ENCODE measurements at regions not wholly inside any gene's neighbourhood (a gene's known extent, or its start where the extent isn't known, plus 50 kb on each side); places are given as distances from the start of the nearest gene placed in this dataset.

DNA sequence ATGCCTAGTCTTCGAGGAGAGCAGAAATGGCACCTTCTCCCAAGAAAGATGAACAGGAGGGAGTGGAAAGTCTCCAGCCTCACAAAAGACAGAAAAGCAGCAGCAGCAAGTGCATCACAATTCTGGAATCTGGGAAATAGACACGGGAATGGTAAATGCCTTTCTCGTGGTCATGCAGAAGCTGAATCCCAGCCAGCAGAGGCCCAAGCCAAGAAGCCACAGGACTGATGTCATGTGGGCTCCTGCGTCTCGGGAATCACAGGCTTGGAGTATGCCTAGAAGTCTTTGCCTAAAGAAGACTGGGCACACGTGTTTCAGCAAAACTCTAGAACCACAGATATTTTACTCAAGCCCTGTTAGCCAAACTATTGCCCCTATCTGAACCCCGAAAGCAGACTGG, 260.3 kb upstream of the PLD5 start:
- no peak overlapping the region for H3K4me2 ChIP-seq (ENCODE audit: low read depth, low read length, poor library complexity, severe bottlenecking)
- H3K9ac ChIP-seq (ENCODE audit: low read length), result no peak overlapping the region
- TF ChIP-seq EZH2phosphoT487 (conservative IDR thresholded peaks at IDR 0.05; ENCODE audit: low read length) (no peak), CTCF (IDR thresholded peaks at IDR 0.05; ENCODE audit: insufficient read depth, low read length, poor library complexity, severe bottlenecking) (no peak)
- H3K36me3 ChIP-seq (ENCODE audit: low read length), result no peaks in the 10 kb centered on the region
- H2AFZ ChIP-seq (ENCODE audit: low read depth, low read length, severe bottlenecking), result no peak overlapping the region
- H3K9me2 ChIP-seq (replicated peaks; ENCODE audit: insufficient read depth, low read length), result no peaks in the 10 kb centered on the region
- H3K79me2 ChIP-seq (ENCODE audit: insufficient read depth, low read length), result no peaks in the 10 kb centered on the region
- H3K9me3 ChIP-seq (ENCODE audit: insufficient read depth, low read length), result no peaks in the 10 kb centered on the region
- no peaks in the 10 kb centered on the region for H4K20me1 ChIP-seq (ENCODE audit: low read depth, low read length)
- H3K4me3 ChIP-seq (ENCODE audit: insufficient read depth, low read length, poor library complexity, severe bottlenecking), result no peak overlapping the region
- H3K27me3 ChIP-seq (ENCODE audit: low read length), result no peaks in the 10 kb centered on the region
- no peak overlapping the region for H3K27ac ChIP-seq (ENCODE audit: low read depth, low read length)
- H3F3A ChIP-seq (ENCODE audit: insufficient read depth), result no peaks in the 10 kb centered on the region

DNA sequence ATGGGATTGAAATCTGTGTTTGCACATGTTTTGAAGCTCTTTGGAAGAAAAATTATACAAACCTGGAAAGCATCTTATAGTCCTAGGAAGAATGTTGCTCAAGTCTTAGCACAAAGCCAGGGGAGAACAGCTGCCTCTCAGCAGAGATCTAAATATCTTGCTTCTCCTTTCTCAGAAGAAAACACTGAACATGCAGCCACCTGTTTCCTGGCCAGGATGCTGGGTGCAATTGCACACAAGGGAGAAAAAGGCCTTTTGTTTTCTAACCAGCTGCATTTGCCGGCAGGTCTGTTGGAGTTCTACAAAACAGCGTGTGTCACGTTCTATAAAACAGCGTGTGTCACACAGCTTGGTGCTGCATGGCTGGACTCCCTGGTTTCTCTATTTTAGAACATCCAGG, 259.6 kb upstream of the PLD5 start:
- no peaks in the 10 kb centered on the region for H3F3A ChIP-seq (ENCODE audit: insufficient read depth)
- no peaks in the 10 kb centered on the region for H4K20me1 ChIP-seq (ENCODE audit: low read depth, low read length)
- no peaks in the 10 kb centered on the region for H3K36me3 ChIP-seq (ENCODE audit: low read length)
- no peak for TF ChIP-seq EZH2phosphoT487 (conservative IDR thresholded peaks at IDR 0.05; ENCODE audit: low read length)
- no peak for TF ChIP-seq CTCF (IDR thresholded peaks at IDR 0.05; ENCODE audit: insufficient read depth, low read length, poor library complexity, severe bottlenecking)
- no peak overlapping the region for H3K9ac ChIP-seq (ENCODE audit: low read length)
- no peaks in the 10 kb centered on the region for H3K9me2 ChIP-seq (replicated peaks; ENCODE audit: insufficient read depth, low read length)
- no peaks in the 10 kb centered on the region for H3K27me3 ChIP-seq (ENCODE audit: low read length)
- H3K27ac ChIP-seq (ENCODE audit: low read depth, low read length), result no peak overlapping the region
- H3K9me3 ChIP-seq (ENCODE audit: insufficient read depth, low read length), result no peaks in the 10 kb centered on the region
- H3K4me3 ChIP-seq (ENCODE audit: insufficient read depth, low read length, poor library complexity, severe bottlenecking), result no peak overlapping the region
- H2AFZ ChIP-seq (ENCODE audit: low read depth, low read length, severe bottlenecking), result no peak overlapping the region
- no peak overlapping the region for H3K4me2 ChIP-seq (ENCODE audit: low read depth, low read length, poor library complexity, severe bottlenecking)
- no peaks in the 10 kb centered on the region for H3K79me2 ChIP-seq (ENCODE audit: insufficient read depth, low read length)

DNA sequence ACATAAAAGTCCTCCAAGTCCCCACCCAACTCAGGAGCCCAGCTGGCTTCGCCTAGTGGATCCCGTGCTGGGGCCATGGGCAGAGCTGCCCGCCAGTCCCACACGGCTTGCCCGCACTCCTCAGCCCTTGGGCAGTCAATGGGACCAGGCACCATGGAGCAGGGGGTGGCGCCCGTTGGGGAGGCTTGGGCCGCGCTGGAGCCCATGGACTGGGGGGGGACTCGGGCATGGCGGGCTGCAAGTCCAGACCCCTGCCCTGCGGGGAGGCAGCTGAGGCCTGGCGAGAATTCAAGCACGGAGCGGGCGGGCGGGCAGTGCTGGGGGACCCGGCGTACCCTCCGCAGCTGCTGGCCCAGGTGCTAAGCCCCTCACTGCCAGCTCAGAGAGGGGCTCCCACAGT, 249.8 kb upstream of the PLD5 start:
- no peaks in the 10 kb centered on the region for H3K27me3 ChIP-seq (ENCODE audit: low read length)
- H2AFZ ChIP-seq (ENCODE audit: low read depth, low read length, severe bottlenecking), result no peak overlapping the region
- no peaks in the 10 kb centered on the region for H4K20me1 ChIP-seq (ENCODE audit: low read depth, low read length)
- H3K9ac ChIP-seq (ENCODE audit: low read length), result no peak overlapping the region
- no peak overlapping the region for H3K4me3 ChIP-seq (ENCODE audit: insufficient read depth, low read length, poor library complexity, severe bottlenecking)
- no peaks in the 10 kb centered on the region for H3K9me2 ChIP-seq (replicated peaks; ENCODE audit: insufficient read depth, low read length)
- no peaks in the 10 kb centered on the region for H3F3A ChIP-seq (ENCODE audit: insufficient read depth)
- H3K4me2 ChIP-seq (ENCODE audit: low read depth, low read length, poor library complexity, severe bottlenecking), result no peak overlapping the region
- H3K9me3 ChIP-seq (ENCODE audit: insufficient read depth, low read length), result no peaks in the 10 kb centered on the region
- no peaks in the 10 kb centered on the region for H3K79me2 ChIP-seq (ENCODE audit: insufficient read depth, low read length)
- TF ChIP-seq EZH2phosphoT487 (conservative IDR thresholded peaks at IDR 0.05; ENCODE audit: low read length) (no peak), CTCF (IDR thresholded peaks at IDR 0.05; ENCODE audit: insufficient read depth, low read length, poor library complexity, severe bottlenecking) (no peak)
- H3K36me3 ChIP-seq (ENCODE audit: low read length), result no peaks in the 10 kb centered on the region
- H3K27ac ChIP-seq (ENCODE audit: low read depth, low read length), result no peak overlapping the region

GRCh38 chr1:242770366-242770765, 245.9 kb upstream of the PLD5 start:
- H3K27ac ChIP-seq (ENCODE audit: low read depth, low read length), result no peak overlapping the region
- no peak overlapping the region for H3K9ac ChIP-seq (ENCODE audit: low read length)
- H2AFZ ChIP-seq (ENCODE audit: low read depth, low read length, severe bottlenecking), result no peak overlapping the region
- no peaks in the 10 kb centered on the region for H3K9me2 ChIP-seq (replicated peaks; ENCODE audit: insufficient read depth, low read length)
- no peak overlapping the region for H3K4me3 ChIP-seq (ENCODE audit: insufficient read depth, low read length, poor library complexity, severe bottlenecking)
- no peak for TF ChIP-seq EZH2phosphoT487 (conservative IDR thresholded peaks at IDR 0.05; ENCODE audit: low read length)
- no peak for TF ChIP-seq CTCF (IDR thresholded peaks at IDR 0.05; ENCODE audit: insufficient read depth, low read length, poor library complexity, severe bottlenecking)
- no peak overlapping the region for H3K4me2 ChIP-seq (ENCODE audit: low read depth, low read length, poor library complexity, severe bottlenecking)
- H3F3A ChIP-seq (ENCODE audit: insufficient read depth), result no peaks in the 10 kb centered on the region
- no peaks in the 10 kb centered on the region for H3K36me3 ChIP-seq (ENCODE audit: low read length)
- no peaks in the 10 kb centered on the region for H3K27me3 ChIP-seq (ENCODE audit: low read length)
- no peaks in the 10 kb centered on the region for H4K20me1 ChIP-seq (ENCODE audit: low read depth, low read length)
- H3K9me3 ChIP-seq (ENCODE audit: insufficient read depth, low read length), result no peaks in the 10 kb centered on the region
- H3K79me2 ChIP-seq (ENCODE audit: insufficient read depth, low read length), result no peaks in the 10 kb centered on the region

Measured in SU-DHL-6 (cell line).